Thyroid gland (tissue), 4 donors: ENCODE measurements at regions not wholly inside any gene's neighbourhood (a gene's known extent, or its start where the extent isn't known, plus 50 kb on each side); places are given as distances from the start of the nearest gene placed in this dataset.

ENCODE experiments used
- DNase-seq, 2 donors: peaks; one replicate each; pipeline ENCODE4 v3.0.0-alpha.2; 2019
- H3K27ac ChIP-seq, 3 donors: fragments of 200-600 bp; sonication (generic); 1 replicate in 2 of 3; 2 replicates in 1 of 3; pipeline ENCODE4 v1.5.1; 2016 to 2019; ENCODE audit warnings: mild to moderate bottlenecking in 1 of 3, moderate library complexity in 1 of 3
- H3K27me3 ChIP-seq: fragments of 200-600 bp; sonication (generic); one replicate; pipeline ENCODE4 v1.5.1; 2019
- H3K36me3 ChIP-seq, 2 donors: fragments of 200-600 bp; sonication (generic); one replicate each; pipeline ENCODE4 v1.5.1; 2016 to 2019
- H3K4me1 ChIP-seq, 2 donors: fragments of 200-600 bp; sonication (generic); one replicate each; pipeline ENCODE4 v1.5.1; 2017 to 2019
- H3K4me3 ChIP-seq, 3 donors: fragments of 200-600 bp; sonication (generic); replicated peaks in 1 of 3; 1 replicate in 2 of 3; 2 replicates in 1 of 3; pipeline ENCODE4 v1.5.1; 2016; ENCODE audit warnings: mild to moderate bottlenecking in 1 of 3
- H3K9me3 ChIP-seq: fragments of 200-600 bp; sonication (generic); one replicate; pipeline ENCODE4 v1.5.1; 2017
- POLR2A ChIP-seq, 2 donors: fragments of 450-650 bp; IDR thresholded peaks; one replicate each; pipeline ENCODE4 v1.6.1; 2017; ENCODE audit warnings: antibody characterized with exemption in 2 of 2, mild to moderate bottlenecking in 2 of 2, moderate library complexity in 1 of 2
- WGBS, 2 donors: methylation state at CpG; one replicate each; pipeline ENCODE4 v1.1.5; 2017; 5-methylcytosine and 5-hydroxymethylcytosine counted together
- intact Hi-C: fragments of 100-400 bp; cut with DNase I; formaldehyde crosslinking; loops from one replicate; pipeline ENCODE4 v1.15.1; 2023
- TF ChIP-seq, protein P1 (sequence below), 6 experiments: fragments of 200-600 bp in 3 of 6; fragments of 450-650 bp in 3 of 6; sonication (generic) in 3 of 6; IDR thresholded peaks; one replicate each; pipeline ENCODE4 v1.5.1; 2016 to 2019; ENCODE audit warnings: antibody characterized with exemption in 6 of 6, mild to moderate bottlenecking in 2 of 6, inconsistent platforms in 1 of 6, moderate library complexity in 1 of 6

DNA sequence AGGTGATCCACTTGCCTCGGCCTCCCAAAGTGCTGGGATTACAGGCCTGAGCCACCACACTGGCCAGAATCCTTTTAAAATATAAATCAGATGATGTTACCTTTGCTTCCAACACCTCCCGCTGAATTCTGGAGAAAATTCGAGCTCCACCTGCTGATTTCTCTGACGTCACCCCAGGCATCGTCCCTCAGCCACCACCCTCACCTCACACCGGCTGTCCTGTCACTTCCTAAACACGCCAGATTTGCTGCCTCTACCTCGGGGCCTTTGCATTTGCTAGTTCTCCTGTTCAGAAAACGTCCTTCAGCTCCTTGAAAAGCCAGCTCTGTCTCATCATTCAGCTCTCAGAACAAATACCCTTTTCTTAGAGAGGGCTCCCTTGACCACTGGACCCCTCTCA lies 57.9 kb downstream of the FBXO2 start:
- Histone ChIP-seq H3K27me3 (no peaks in the 10 kb centered on the region), H3K4me1 (no peaks in the 10 kb centered on the region), H3K9me3 (no peaks in the 10 kb centered on the region), H3K4me3 (no peak overlapping the region), H3K36me3 (no peaks in the 10 kb centered on the region), H3K27ac (no peak overlapping the region)
- TF ChIP-seq, protein P1, sequence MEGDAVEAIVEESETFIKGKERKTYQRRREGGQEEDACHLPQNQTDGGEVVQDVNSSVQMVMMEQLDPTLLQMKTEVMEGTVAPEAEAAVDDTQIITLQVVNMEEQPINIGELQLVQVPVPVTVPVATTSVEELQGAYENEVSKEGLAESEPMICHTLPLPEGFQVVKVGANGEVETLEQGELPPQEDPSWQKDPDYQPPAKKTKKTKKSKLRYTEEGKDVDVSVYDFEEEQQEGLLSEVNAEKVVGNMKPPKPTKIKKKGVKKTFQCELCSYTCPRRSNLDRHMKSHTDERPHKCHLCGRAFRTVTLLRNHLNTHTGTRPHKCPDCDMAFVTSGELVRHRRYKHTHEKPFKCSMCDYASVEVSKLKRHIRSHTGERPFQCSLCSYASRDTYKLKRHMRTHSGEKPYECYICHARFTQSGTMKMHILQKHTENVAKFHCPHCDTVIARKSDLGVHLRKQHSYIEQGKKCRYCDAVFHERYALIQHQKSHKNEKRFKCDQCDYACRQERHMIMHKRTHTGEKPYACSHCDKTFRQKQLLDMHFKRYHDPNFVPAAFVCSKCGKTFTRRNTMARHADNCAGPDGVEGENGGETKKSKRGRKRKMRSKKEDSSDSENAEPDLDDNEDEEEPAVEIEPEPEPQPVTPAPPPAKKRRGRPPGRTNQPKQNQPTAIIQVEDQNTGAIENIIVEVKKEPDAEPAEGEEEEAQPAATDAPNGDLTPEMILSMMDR (IDR thresholded peaks at IDR 0.05): no peak
- TF ChIP-seq POLR2A (IDR thresholded peaks at IDR 0.05): no peak
- 66 to 70% methylated on average over 9 of the region's 9 CpGs for WGBS, 2 donors
- intact Hi-C loops: no loop called here
- no peak for DNase-seq

DNA sequence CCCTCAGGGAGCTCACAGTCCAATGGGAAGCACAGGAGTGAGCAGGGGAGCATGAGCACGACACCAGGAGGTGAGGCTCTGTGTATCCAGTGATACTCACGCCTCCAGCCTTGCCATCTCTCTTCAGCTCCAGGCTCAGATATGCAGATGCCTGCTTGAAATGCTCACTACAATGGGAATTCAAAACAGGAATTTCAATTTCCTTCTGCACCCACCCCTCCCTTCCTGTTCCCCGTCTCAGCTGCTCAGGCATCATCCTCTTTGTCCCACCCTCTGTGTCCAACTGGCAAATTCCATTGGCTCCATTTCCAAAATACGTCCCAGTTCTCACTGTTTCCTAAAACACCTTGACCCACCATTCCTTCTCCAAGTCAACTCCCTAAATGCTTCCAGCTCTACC lies 58.9 kb downstream of the FBXO2 start:
- intact Hi-C loops: no loop called here
- H3K27me3 ChIP-seq: no peaks in the 10 kb centered on the region

DNA sequence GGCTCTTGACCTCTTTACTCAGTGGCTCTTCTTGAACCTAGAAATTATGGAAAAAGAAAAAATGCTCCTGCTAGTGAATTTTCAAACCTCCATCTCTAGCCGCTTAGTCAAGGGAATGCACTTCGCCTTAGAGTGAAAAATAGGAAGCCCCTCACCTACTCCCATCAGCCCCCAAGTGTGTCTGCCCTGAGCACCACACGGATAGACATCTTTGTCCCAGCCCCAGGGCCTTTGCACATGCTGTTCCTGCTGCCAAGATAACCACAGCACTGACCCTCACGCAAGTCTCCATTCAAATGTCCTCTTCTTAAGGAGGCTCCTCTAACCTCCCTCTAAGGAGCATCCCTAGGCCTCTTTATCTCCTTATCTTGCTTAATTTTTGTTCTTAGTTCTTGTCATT lies 59.6 kb downstream of the FBXO2 start:
- Histone ChIP-seq H3K4me3 (no peak overlapping the region), H3K4me1 (no peaks in the 10 kb centered on the region), H3K36me3 (no peaks in the 10 kb centered on the region), H3K9me3 (no peaks in the 10 kb centered on the region), H3K27me3 (no peaks in the 10 kb centered on the region), H3K27ac (peak overlapping the region in 1 of 3 donors; percentile 10)
- intact Hi-C loops: no loop called here
- no peak for DNase-seq
- 68 to 79% methylated on average over 4 of the region's 4 CpGs for WGBS, 2 donors
- TF ChIP-seq, protein P1 (IDR thresholded peaks at IDR 0.05): no peak
- TF ChIP-seq POLR2A (IDR thresholded peaks at IDR 0.05): no peak

More for the DNA sequence above, 58.9 kb downstream of the FBXO2 start:
- 47 to 55% methylated on average over 4 of the region's 4 CpGs for WGBS, 2 donors
- DNase-seq: no peak
- Histone ChIP-seq H3K9me3 (no peaks in the 10 kb centered on the region), H3K27ac (peak overlapping the region in 1 of 3 donors; percentile 10), H3K36me3 (no peaks in the 10 kb centered on the region), H3K4me3 (no peak overlapping the region), H3K4me1 (no peaks in the 10 kb centered on the region)
- no peak for TF ChIP-seq POLR2A (IDR thresholded peaks at IDR 0.05)
- TF ChIP-seq, protein P1 (IDR thresholded peaks at IDR 0.05): no peak

DNA sequence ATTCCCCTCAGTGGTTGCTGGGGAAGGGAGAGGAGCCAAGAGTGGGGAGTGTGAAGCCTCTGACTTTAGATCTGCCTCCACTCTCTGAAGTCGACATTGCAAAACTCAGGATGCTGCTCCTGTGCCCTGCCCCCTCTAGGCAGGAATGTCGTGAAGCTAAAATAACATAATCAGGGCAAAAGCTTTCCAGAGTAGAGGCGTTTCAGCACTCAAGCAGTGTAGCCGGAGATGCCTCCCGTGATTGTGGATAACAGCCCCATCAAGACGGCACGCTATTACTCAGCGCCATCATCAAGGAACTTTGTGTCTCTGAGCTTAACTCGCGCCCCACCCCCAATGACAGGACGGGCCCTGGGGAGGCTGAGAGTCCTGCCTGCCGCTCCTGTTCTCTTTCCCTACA lies 60.0 kb downstream of the FBXO2 start:
- H3K27me3 ChIP-seq: no peaks in the 10 kb centered on the region
- peak in 1 of 2 donors; percentile 10 for DNase-seq
- H3K9me3 ChIP-seq: no peaks in the 10 kb centered on the region
- no peaks in the 10 kb centered on the region for H3K36me3 ChIP-seq
- TF ChIP-seq POLR2A (IDR thresholded peaks at IDR 0.05): no peak
- TF ChIP-seq, protein P1 (IDR thresholded peaks at IDR 0.05): no peak
- H3K4me1 ChIP-seq: no peaks in the 10 kb centered on the region
- H3K4me3 ChIP-seq: no peak overlapping the region
- WGBS, 2 donors: 4 to 6% methylated on average over 12 of the region's 12 CpGs
- intact Hi-C loops: no loop called here
- no peak overlapping the region for H3K27ac ChIP-seq

DNA sequence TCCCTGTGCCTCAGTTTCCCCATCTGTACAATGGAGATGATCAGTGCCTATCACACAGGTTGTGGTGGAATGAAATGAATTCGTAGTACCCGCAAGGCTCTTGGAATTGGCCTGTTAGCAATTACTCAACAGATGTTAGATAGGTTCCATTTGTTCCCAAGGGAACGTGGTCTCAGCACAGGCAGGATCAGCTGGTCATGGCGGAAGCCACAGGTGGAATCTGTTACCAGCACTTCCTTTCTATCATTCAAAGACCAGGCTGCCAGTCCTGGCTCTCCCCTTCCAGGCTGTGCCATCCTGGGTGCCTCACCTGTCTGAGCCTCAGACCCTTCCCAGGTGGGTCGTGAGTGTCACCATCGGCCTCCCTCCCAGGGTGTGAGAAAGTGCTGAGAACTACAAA lies 61.5 kb downstream of the FBXO2 start:
- Histone ChIP-seq H3K4me1 (no peaks in the 10 kb centered on the region), H3K27ac (no peak overlapping the region), H3K36me3 (no peaks in the 10 kb centered on the region), H3K4me3 (no peak overlapping the region), H3K9me3 (no peaks in the 10 kb centered on the region), H3K27me3 (no peaks in the 10 kb centered on the region)
- TF ChIP-seq, protein P1 (IDR thresholded peaks at IDR 0.05): no peak
- no peak for TF ChIP-seq POLR2A (IDR thresholded peaks at IDR 0.05)
- intact Hi-C loops: no loop called here
- no peak for DNase-seq
- WGBS, 2 donors: 76 to 83% methylated on average over 5 to 6 of the region's 6 CpGs
